HG03439 (cell line): ENCODE measurements at regions not wholly inside any gene's neighbourhood (a gene's known extent, or its start where the extent isn't known, plus 50 kb on each side); places are given as distances from the start of the nearest gene placed in this dataset.
"Not testable (repeated sequence)": the region's sequence is repeated elsewhere in the genome, so short reads cannot be mapped to it uniquely, and the experiment has no call there.

Experiments
- ATAC-seq: cut with Tn5 transposase; IDR thresholded peaks from one replicate; pipeline ENCODE4 v1.9.1; 2021; ENCODE audit warnings: mild to moderate bottlenecking, moderate library complexity; ENCODE audit not compliant: unreplicated experiment

DNA sequence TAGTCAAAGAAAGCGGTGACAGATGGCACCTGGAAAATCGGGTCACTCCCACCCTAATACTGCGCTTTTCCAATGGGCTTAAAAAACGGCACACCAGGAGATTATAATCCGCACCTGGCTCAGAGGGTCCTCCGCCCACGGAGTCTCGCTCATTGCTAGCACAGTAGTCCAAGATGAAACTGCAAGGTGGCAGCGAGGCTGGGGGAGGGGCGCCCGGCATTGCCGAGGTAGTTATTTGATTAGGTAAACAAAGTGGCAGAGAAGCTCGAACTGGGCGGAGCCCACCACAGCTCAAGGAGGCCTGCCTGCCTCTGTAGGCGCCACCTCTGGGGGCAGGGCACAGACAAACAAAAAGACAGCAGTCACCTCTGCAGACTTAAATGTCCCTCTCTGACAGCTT lies 521.1 kb downstream of the ETNK1 start:
- not testable (repeated sequence) for ATAC-seq

DNA sequence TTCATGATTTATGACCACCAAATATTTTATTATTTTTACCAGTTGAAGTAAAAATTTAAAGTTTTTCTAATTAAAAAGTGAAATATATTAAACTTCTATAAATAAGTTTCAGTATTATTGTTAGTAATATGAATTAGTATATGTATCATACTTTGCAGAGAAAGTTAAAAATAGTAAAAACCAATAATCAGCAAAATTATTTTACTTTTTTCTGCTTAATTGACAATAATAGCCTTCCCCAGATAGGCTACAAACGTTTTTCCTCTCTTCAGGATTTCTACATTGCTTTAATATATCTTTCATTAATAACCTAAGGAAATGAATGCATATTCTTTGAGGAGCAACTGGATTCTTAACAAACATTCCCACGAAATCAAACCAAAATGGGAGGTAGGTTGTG lies 543.5 kb downstream of the ETNK1 start:
- ATAC-seq: no peak

GRCh38 chr12:23169012-23169695 lies 544.2 kb downstream of the ETNK1 start:
- ATAC-seq: no peak

DNA sequence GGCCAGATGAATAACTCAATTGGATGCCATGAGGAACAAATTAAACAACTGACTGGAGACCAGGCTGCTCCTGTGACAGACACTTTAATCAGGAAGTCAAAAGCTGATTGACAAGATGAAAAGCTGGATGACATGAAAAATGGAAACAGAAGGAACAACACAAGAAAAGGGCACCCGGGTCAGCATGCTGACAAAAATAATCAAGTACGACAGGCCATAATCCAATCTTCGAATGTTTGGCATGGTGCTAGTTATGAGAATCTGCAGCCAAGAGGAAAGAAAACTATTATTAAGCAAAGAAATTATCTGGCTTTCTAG lies 544.7 kb downstream of the ETNK1 start:
- no peak for ATAC-seq

- no peak for ATAC-seq
Measured at GRCh38 chr12:23174917-23175316, 549.9 kb downstream of the ETNK1 start.

DNA sequence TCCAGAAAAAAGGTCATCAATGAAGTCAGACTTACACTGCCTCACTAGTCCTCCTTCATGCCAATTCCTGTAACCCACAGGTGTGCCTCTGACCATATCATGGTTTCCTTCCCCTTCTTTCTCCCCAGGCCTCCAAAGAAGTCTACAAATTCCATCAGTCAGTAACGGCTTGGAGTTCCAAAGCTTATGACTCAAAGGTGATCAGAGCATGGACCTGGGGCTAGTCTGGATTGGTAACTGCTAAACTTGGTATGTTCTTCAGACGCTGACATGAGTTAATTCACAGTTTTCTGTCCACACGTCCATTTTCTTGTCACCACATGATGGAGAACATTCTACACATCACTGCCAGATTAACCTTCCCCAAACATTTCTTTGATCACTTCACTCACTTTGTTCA lies 560.4 kb downstream of the ETNK1 start:
- no peak for ATAC-seq

- no peak for ATAC-seq
Measured at GRCh38 chr12:23186950-23187349, 562.0 kb downstream of the ETNK1 start.

GRCh38 chr12:23193552-23193951 lies 568.6 kb downstream of the ETNK1 start:
- no peak for ATAC-seq

DNA sequence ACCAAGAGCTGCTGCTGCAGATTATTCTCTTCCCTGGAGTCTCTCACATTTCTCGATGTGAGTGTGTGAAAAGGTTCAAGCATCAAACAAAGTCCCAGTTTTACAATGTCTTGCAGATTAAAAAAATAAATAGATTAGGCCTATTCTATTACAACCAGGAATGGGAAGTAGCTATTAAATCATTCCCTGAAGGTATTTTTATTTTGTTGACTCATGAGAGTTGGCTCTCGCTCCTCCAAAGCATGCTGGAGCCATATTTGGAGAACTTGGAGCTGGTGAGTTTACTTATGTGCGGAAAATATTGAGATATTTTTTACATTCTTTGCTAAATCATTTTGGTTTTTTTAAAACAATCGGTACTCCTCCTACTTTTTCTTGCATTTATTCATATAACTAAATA lies 572.3 kb downstream of the ETNK1 start:
- ATAC-seq: no peak

DNA sequence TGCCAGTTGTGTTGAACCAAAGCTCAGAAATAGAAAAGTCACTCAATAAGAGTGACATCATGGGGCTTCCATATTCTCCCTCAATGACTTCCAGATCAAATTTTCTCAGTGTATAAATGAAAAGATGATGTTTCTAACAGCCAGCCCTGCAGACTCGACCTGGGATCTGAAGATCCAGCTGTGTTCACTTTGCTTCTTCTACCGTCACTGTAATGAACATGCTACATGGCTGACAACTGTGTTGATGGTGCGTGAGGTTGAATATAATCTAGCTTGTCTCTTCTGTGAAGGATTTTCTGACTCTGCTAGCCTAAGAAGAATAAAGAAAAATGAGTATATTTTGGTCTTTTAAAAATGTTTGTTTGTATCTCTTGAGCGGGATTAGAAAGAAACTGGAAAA lies 577.8 kb downstream of the ETNK1 start:
- no peak for ATAC-seq

GRCh38 chr12:23204933-23205778 lies 580.2 kb downstream of the ETNK1 start:
- ATAC-seq: peak; percentile 81

DNA sequence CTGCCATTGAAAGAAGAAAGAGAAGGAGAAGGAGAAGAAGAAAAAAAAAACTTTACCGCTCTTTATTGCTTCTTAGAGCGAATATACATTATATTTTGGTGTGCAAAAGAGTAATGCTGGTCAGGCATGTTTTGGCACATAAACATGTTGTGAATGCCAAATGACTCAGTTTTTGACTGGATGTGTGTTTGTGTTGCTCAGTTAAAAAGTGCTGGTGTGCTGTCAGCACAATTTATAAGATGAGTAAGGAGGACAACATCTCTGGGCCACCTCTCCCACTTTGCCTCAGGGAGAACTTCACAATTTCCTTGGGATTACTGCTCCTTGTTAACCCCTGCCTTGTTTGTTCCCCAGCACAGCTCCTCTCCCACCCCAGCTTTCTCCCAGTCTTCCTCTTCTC lies 584.8 kb downstream of the ETNK1 start:
- ATAC-seq: no peak

- no peak for ATAC-seq
Measured at GRCh38 chr12:23210573-23210972, 585.6 kb downstream of the ETNK1 start.

- ATAC-seq: no peak
Measured at GRCh38 chr12:23211384-23212320, 586.7 kb downstream of the ETNK1 start.

DNA sequence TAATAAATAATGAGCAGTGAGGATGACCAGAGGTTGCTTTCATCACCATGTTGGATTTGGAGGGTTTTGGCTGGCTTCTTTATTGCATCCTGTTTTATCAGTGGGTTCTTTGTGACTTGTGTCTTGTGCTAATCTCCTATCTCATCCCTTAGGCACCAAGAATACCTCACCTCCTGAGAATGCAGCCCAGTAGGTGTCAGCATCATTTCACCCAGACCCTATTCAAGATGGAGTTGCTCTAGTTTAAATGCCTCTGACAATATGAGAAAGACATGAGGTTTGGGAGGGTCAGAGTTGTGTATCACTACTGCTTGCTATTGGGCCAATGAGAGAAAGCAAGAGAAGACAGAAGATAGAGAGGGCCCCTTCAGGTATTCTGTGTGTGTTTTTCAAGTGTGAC lies 592.2 kb downstream of the ETNK1 start:
- ATAC-seq: no peak

DNA sequence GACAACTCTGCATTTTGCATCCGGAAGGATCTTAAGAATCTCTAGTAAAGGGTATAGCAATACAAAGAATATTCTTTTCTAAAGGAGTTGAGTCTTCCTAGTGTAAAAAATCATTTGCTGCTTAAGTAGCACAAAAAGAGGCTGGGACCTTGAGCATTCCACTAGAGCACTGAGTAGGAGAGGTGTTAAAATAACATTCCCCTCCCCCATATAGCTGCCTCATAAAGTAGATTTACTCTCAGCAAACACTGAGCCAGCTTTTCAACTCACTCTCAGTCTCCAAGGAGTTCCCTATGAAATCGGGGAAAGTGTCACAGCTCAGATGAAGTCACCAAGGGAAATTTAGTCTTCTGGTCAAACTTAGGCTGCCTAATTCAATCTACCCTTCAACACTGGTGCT lies 592.7 kb downstream of the ETNK1 start:
- no peak for ATAC-seq

- ATAC-seq: no peak
Measured at GRCh38 chr12:23221066-23221465, 596.1 kb downstream of the ETNK1 start.

- ATAC-seq: no peak
Measured at GRCh38 chr12:23221926-23222325, 597.0 kb downstream of the ETNK1 start.

DNA sequence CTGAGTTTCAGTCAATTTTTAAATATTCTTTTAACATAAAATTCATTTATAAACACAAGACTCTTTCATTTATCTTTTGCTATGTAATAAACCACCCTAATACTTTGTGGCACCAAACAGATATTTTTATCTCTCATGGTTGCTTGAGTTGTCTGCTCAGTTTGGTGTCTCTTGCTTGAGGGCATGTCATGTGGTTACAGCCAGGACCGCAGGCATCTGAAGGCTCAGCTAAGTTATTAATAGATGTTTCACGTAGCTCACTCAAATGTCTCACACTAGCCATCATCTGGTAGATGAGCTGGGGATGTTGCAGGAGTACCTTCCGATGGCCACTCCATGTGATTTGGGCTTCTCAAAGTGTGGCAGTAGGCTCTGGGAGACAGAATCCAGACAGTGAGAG lies 597.8 kb downstream of the ETNK1 start:
- ATAC-seq: peak; percentile 54

GRCh38 chr12:23228101-23228500 lies 603.1 kb downstream of the ETNK1 start:
- no peak for ATAC-seq

DNA sequence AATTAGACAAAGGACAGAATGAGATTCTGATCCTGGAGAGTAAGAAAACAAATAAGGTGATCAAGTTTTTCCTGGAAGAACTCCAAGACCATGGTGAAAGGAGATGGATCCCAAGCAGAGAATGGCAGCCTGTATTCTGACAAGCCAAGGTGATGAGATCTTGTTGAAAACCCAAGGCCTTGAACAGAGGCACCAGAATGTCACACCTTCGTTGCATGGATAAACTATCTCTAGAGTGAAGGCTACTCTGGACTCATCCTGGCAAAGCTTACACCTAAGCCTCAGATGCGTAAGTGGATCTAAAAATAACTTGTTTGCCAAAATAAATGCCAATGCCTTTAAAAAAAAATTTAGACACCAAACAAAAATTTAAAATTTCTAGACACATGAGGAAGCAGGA lies 605.9 kb downstream of the ETNK1 start:
- ATAC-seq: no peak
